ENCODE measurements at regions not wholly inside any gene's neighbourhood (a gene's known extent, or its start where the extent isn't known, plus 50 kb on each side); places are given as distances from the start of the nearest gene placed in this dataset.

DNA sequence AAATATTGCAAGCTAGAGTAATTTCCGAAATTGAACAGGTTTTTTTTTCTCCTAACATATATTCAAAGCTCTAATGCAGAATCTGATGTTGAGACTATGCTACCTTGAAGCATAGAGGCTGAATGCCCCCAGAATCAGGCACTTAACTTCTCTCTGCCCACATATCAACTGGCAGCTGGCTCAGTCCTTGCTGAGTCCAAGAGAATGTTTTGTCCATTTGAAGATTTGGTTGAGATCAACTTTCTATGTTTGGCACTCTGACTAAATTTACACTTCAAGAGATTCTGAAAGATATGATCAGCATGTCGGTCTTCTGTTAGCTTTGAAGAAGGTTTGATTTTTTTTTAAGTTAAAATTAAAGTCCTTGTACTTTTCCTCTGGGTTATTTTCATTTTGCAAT, 1298.1 kb downstream of the EPHA7 start:
- TF ChIP-seq CTCF (IDR thresholded peaks at IDR 0.05; ENCODE audit: poor library complexity) = no peak
- no peak for TF ChIP-seq EZH2 (IDR thresholded peaks at IDR 0.05; ENCODE audit: borderline replicate concordance)
- TF ChIP-seq EZH2phosphoT487 (IDR thresholded peaks at IDR 0.05; ENCODE audit: low read depth, severe bottlenecking, unreplicated experiment) = no peak

Measured in hepatocyte (in vitro differentiated cells).